RWPE1 (cell line): ENCODE measurements at regions not wholly inside any gene's neighbourhood (a gene's known extent, or its start where the extent isn't known, plus 50 kb on each side); places are given as distances from the start of the nearest gene placed in this dataset.

Experiments
- CTCF ChIA-PET: fragments of 350-600 bp; sonication (Branson Sonifier 250); formaldehyde crosslinking; extraction: SDS; loops from one replicate; lab custom pipeline; 2021; lab: Yijun Ruan, JAX
- POLR2A ChIA-PET: fragments of 400-600 bp; formaldehyde crosslinking; extraction: SDS; loops from one replicate; lab custom pipeline; 2020; ENCODE audit warnings: antibody characterized with exemption; ENCODE audit not compliant: low non-redundant PET; lab: Yijun Ruan, JAX
- DNase-seq: peaks from one replicate; pipeline ENCODE4 v3.0.0; 2012; ENCODE audit warnings: low spot score
- H3K27ac ChIP-seq: fragments of 450-650 bp; 2 replicates; pipeline ENCODE4 v1.5.1; 2017
- TF ChIP-seq, protein P1 (sequence below): fragments of 450-650 bp; conservative IDR thresholded peaks from 2 replicates; pipeline ENCODE4 v1.5.1; 2017; ENCODE audit warnings: low read depth, mild to moderate bottlenecking

DNA sequence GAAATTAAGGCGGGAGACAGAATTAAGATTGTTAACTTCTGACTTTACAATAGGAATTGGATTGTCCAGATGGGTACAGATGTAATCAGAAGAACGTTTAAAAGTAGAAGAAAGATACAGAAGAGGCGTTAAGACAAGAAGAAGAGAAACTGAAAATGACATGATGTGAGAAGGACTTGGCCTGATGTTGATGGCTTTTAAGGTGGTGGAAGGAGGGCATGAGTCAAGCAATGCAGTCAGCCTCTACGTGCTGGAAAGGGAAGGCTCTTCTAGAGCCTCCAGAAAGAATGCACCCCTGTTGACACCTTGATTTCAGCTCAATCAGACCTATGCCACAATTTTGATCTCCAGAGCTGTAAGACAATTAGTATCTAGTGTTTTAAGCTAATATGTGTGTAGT is 466.9 kb upstream of the LRRC4C start:
- no peak for DNase-seq
- no peak overlapping the region for H3K27ac ChIP-seq
- ChIA-PET POLR2A (no interaction called here), CTCF (no interaction called here)
- TF ChIP-seq, protein P1, sequence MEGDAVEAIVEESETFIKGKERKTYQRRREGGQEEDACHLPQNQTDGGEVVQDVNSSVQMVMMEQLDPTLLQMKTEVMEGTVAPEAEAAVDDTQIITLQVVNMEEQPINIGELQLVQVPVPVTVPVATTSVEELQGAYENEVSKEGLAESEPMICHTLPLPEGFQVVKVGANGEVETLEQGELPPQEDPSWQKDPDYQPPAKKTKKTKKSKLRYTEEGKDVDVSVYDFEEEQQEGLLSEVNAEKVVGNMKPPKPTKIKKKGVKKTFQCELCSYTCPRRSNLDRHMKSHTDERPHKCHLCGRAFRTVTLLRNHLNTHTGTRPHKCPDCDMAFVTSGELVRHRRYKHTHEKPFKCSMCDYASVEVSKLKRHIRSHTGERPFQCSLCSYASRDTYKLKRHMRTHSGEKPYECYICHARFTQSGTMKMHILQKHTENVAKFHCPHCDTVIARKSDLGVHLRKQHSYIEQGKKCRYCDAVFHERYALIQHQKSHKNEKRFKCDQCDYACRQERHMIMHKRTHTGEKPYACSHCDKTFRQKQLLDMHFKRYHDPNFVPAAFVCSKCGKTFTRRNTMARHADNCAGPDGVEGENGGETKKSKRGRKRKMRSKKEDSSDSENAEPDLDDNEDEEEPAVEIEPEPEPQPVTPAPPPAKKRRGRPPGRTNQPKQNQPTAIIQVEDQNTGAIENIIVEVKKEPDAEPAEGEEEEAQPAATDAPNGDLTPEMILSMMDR: no peak

DNA sequence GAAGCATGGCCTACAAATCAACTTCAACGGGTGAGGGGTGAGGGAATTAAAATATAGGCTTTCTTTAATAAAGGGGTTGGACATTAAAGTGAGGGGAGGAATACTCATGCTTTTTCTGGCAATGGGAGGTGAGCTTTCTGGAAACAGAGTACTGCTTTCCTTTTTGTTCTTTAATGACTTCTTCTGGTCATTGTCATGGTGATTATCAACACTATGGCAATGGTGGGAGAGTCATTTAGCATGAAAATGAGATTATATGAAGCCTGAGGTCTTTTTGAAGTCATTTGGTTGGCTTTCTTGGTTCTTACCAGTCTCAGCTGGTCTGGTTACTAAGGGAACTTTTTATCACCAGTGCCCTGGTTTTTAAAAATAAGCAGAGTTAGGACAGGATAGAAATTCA is 475.8 kb upstream of the LRRC4C start:
- ChIA-PET CTCF (no interaction called here), POLR2A (no interaction called here)
- TF ChIP-seq, protein P1: no peak
- no peak overlapping the region for H3K27ac ChIP-seq
- no peak for DNase-seq

DNA sequence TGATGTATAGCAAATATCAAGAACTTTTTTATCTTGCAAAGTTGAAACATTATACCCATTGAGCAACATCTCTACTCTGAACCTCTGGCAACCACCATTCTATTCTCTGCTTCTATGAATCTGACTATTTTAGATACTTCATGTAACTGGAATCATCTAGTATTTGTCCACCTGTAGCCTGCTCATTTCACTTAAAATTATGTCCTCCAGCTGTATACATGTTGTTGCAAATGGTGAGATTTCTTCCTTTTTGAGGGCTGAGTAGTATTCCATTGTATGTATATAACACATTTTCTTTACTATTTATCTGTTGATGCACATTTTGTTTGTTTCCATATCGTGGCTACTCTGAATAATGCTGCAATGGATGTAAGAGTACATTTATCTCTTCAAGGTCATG is 476.3 kb upstream of the LRRC4C start:
- DNase-seq: no peak
- POLR2A ChIA-PET: no interaction called here
- TF ChIP-seq, protein P1: no peak
- CTCF ChIA-PET: no interaction called here
- no peak overlapping the region for H3K27ac ChIP-seq

DNA sequence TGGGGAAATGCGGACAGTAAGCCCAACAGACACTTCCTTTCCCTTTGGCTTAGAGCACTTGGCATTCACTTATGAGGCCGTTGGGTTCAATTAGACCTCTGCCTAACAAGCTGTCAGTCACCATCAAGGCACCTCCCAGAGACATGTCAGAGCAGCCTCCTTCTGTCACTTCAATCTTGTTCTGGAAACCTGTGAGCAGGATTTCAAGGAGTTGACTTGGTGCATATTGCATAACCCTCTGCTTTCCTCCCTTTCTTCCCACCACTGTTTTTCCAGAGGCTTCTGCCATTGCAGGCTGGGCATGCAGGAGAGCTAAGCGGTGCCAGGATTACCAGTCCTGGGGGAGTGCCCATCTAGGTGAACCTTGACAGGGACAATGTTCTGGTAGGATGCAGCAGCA is 484.2 kb upstream of the LRRC4C start:
- POLR2A ChIA-PET: no interaction called here
- TF ChIP-seq, protein P1: no peak
- no peak overlapping the region for H3K27ac ChIP-seq
- CTCF ChIA-PET: interaction anchor here (0.5 kb wide), 1 partner anchor 16 kb away, joined by 3 read pairs; no protein-coding TSS in a partner anchor
- no peak for DNase-seq

DNA sequence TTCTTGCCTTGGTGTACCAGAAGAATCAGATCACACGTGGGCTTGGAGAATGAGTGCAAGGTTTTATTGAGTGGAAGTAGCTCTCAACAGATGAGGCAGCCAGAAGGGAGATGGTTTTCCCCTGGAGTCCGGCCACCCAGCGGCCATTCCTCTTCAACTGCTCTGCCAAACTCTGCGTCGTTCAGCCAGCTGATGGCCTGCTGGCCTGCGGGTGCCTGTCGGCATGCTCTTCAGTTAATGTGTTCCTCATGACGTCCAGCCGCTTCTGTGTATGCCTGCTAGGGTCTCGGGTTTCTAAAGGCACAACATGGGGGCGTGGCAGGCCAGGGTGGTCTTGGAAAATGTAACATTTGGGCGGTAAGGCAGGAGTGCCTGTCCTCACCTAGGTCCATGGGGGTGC is 487.9 kb upstream of the LRRC4C start:
- ChIA-PET CTCF (no interaction called here), POLR2A (no interaction called here)
- TF ChIP-seq, protein P1: no peak
- no peak overlapping the region for H3K27ac ChIP-seq
- DNase-seq: no peak

DNA sequence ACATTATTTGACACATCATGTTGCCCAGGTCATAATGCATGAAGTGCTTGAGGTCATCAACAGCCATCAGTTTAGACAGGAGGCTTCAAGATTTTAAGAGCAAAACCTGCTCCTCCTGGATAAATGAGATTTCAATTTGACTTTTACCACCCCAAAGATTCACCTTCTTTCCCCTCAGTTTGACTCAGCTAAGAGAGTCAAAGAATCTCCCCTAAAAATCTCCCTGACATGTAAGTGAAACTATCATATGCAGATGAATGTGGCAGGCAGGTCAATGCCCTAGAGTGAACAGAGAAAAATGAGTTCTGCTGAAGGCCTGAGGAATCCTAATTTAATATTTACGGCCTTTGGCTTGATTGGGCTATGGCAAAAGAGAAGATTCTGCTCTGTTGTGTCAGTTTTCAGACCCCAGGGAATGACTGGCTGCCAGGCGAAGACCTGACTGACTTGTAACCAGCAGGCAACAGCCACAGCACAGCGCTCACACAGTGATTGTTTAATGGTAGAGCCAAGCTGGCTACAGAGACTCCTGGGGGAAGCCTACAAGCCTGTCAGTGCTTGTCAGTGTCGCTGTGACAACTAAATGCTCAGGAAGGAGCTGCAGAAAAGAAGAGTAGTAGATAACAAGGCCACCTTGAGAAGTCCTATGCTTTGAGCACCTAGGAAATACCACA is 491.2 kb upstream of the LRRC4C start:
- ChIA-PET POLR2A (no interaction called here), CTCF (no interaction called here)
- TF ChIP-seq, protein P1: no peak
- no peak for DNase-seq
- no peak overlapping the region for H3K27ac ChIP-seq
